PFSK-1 (cell line): ENCODE measurements at regions not wholly inside any gene's neighbourhood (a gene's known extent, or its start where the extent isn't known, plus 50 kb on each side); places are given as distances from the start of the nearest gene placed in this dataset.

Experiments
- FOXP2 ChIP-seq: optimal IDR thresholded peaks from 2 replicates; pipeline ENCODE3; 2011; ENCODE audit warnings: borderline replicate concordance, control low read depth, inconsistent platforms; ENCODE audit not compliant: insufficient read depth; ENCODE audit errors: extremely low read length, extremely low read depth
- POLR2AphosphoS5 ChIP-seq: IDR thresholded peaks from 2 replicates; pipeline ENCODE4 v1.6.1; 2012; ENCODE audit warnings: low read depth, mild to moderate bottlenecking, control low read depth, low read length, moderate library complexity
- SIN3A ChIP-seq: IDR thresholded peaks from 2 replicates; pipeline ENCODE4 v1.6.1; 2012; ENCODE audit warnings: mild to moderate bottlenecking, low read length, moderate library complexity, borderline replicate concordance; ENCODE audit not compliant: insufficient read depth
- TAF1 ChIP-seq: IDR thresholded peaks from 2 replicates; pipeline ENCODE4 v1.6.1; 2012; ENCODE audit warnings: low read length, control low read depth, borderline replicate concordance; ENCODE audit not compliant: insufficient read depth
- TF ChIP-seq, protein P1 (sequence below), 2 experiments: IDR thresholded peaks; 2 replicates each; pipeline versions ENCODE4 v1.6.1 to v1.8.0; 2011 to 2012; ENCODE audit warnings: low read depth in 2 of 2, low read length in 2 of 2, control low read depth in 1 of 2, inconsistent platforms in 1 of 2, mild to moderate bottlenecking in 1 of 2, moderate library complexity in 1 of 2; ENCODE audit not compliant: insufficient read depth in 1 of 2

DNA sequence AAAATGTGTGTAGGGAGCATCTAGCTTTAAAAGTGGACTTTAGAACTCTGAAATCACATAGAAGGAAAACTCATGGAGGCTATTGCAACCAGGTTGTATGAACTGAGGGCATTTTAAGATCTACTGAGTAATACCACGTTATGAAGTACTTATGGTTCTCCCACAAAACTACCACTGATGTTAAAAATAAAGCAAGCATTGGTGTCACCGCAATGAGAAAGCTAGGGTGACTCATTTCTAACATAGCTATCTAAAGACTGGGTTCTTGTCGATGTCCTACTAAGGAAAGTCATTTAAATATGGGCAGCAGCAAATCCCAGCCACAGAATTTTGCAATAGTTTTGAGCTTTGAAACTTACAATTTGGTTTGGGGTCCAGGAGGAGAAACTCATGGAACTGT, 584.8 kb downstream of the DIPK2A start:
- no peak for TF ChIP-seq POLR2AphosphoS5
- no peak for TF ChIP-seq TAF1
- no peak for TF ChIP-seq SIN3A
- TF ChIP-seq, protein P1, sequence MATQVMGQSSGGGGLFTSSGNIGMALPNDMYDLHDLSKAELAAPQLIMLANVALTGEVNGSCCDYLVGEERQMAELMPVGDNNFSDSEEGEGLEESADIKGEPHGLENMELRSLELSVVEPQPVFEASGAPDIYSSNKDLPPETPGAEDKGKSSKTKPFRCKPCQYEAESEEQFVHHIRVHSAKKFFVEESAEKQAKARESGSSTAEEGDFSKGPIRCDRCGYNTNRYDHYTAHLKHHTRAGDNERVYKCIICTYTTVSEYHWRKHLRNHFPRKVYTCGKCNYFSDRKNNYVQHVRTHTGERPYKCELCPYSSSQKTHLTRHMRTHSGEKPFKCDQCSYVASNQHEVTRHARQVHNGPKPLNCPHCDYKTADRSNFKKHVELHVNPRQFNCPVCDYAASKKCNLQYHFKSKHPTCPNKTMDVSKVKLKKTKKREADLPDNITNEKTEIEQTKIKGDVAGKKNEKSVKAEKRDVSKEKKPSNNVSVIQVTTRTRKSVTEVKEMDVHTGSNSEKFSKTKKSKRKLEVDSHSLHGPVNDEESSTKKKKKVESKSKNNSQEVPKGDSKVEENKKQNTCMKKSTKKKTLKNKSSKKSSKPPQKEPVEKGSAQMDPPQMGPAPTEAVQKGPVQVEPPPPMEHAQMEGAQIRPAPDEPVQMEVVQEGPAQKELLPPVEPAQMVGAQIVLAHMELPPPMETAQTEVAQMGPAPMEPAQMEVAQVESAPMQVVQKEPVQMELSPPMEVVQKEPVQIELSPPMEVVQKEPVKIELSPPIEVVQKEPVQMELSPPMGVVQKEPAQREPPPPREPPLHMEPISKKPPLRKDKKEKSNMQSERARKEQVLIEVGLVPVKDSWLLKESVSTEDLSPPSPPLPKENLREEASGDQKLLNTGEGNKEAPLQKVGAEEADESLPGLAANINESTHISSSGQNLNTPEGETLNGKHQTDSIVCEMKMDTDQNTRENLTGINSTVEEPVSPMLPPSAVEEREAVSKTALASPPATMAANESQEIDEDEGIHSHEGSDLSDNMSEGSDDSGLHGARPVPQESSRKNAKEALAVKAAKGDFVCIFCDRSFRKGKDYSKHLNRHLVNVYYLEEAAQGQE (IDR thresholded peaks at IDR 0.05; ENCODE audit: insufficient read depth in 1 of 2, low read depth in 2 of 2, low read length in 2 of 2): no peak
- no peak for TF ChIP-seq FOXP2
